ENCODE measurements at regions not wholly inside any gene's neighbourhood (a gene's known extent, or its start where the extent isn't known, plus 50 kb on each side); places are given as distances from the start of the nearest gene placed in this dataset.

DNA sequence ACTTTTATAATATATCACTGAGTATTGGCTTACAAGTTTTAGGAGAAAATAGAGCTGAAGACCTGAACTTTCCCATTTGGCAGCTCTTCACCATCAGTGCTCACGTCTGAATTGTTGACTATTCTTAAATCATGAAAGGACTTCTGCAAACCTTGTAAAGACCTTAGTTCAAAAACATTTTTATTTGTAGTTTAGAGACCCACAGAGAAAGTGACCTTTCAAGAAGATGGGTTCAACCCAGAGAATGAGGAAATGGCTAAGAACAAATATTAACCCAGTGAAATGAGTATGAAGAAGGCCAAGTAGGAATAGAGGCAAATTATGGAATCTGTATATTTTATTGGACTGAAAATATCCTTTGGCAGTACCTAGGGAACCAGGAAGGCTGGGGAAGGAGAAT lies 1151.1 kb downstream of the GATA3 start:
- Histone ChIP-seq H3K36me3 (ENCODE audit: insufficient read depth, low read length) (no peaks in the 10 kb centered on the region), H2AFZ (ENCODE audit: low read length, unreplicated experiment) (no peak overlapping the region), H3K27me3 (ENCODE audit: insufficient read depth, low read length) (peaks cover 3% of the 10 kb centered on the region; the same call in 1 of the 2 replicates), H3K79me2 (ENCODE audit: control insufficient read depth, insufficient read depth, low read length, unreplicated experiment) (no peaks in the 10 kb centered on the region), H3K4me1 (ENCODE audit: control insufficient read depth, insufficient read depth, low read length, unreplicated experiment) (no peaks in the 10 kb centered on the region), H3K27ac (ENCODE audit: low read depth, low read length) (no peak overlapping the region), H3K4me3 (ENCODE audit: low read depth, low read length) (no peak overlapping the region)

- no peak overlapping the region for H3K27ac ChIP-seq (ENCODE audit: low read depth, low read length)
- H3K27me3 ChIP-seq (ENCODE audit: insufficient read depth, low read length), result no peaks in the 10 kb centered on the region
- H3K79me2 ChIP-seq (ENCODE audit: control insufficient read depth, insufficient read depth, low read length, unreplicated experiment), result no peaks in the 10 kb centered on the region
- H3K4me3 ChIP-seq (ENCODE audit: low read depth, low read length), result no peak overlapping the region
- no peaks in the 10 kb centered on the region for H3K4me1 ChIP-seq (ENCODE audit: control insufficient read depth, insufficient read depth, low read length, unreplicated experiment)
- no peaks in the 10 kb centered on the region for H3K36me3 ChIP-seq (ENCODE audit: insufficient read depth, low read length)
- H2AFZ ChIP-seq (ENCODE audit: low read length, unreplicated experiment), result no peak overlapping the region
These were observed 1154.8 kb downstream of the GATA3 start for GRCh38 chr10:9209105-9209798.

- Histone ChIP-seq H2AFZ (ENCODE audit: low read length, unreplicated experiment) (no peak overlapping the region), H3K27ac (ENCODE audit: low read depth, low read length) (no peak overlapping the region)
These were observed 1156.7 kb downstream of the GATA3 start for GRCh38 chr10:9211228-9211627.

DNA sequence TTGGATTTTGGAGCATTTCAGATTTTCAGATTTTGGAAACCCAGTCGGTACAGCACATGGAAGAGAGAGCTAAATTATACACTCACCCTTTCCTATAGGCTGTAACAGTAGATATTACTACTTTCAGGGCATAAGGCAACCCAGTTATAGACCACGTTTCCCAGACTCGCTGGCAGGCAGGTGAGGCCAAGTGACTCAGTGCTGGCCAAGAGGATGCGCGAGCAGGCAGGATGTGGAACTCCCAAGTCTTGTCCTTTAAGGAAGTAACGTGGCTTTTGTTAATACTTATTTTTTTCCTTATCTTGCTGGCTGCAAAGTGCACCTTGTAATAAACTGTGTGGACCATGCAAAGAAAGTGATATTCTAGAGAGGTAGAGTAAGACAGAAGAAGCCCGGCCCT lies 1160.1 kb downstream of the GATA3 start:
- H3K27me3 ChIP-seq (ENCODE audit: insufficient read depth, low read length), result no peaks in the 10 kb centered on the region
- no peaks in the 10 kb centered on the region for H3K36me3 ChIP-seq (ENCODE audit: insufficient read depth, low read length)
- no peak overlapping the region for H2AFZ ChIP-seq (ENCODE audit: low read length, unreplicated experiment)
- no peak overlapping the region for H3K4me3 ChIP-seq (ENCODE audit: low read depth, low read length)
- H3K79me2 ChIP-seq (ENCODE audit: control insufficient read depth, insufficient read depth, low read length, unreplicated experiment), result no peaks in the 10 kb centered on the region
- H3K4me1 ChIP-seq (ENCODE audit: control insufficient read depth, insufficient read depth, low read length, unreplicated experiment), result no peaks in the 10 kb centered on the region
- no peak overlapping the region for H3K27ac ChIP-seq (ENCODE audit: low read depth, low read length)

More at GRCh38 chr10:9211228-9211627, 1156.7 kb downstream of the GATA3 start:
- Histone ChIP-seq H3K36me3 (ENCODE audit: insufficient read depth, low read length) (no peaks in the 10 kb centered on the region), H3K4me1 (ENCODE audit: control insufficient read depth, insufficient read depth, low read length, unreplicated experiment) (no peaks in the 10 kb centered on the region), H3K27me3 (ENCODE audit: insufficient read depth, low read length) (no peaks in the 10 kb centered on the region), H3K79me2 (ENCODE audit: control insufficient read depth, insufficient read depth, low read length, unreplicated experiment) (no peaks in the 10 kb centered on the region), H3K4me3 (ENCODE audit: low read depth, low read length) (no peak overlapping the region)

GRCh38 chr10:9215121-9215520 lies 1160.6 kb downstream of the GATA3 start:
- Histone ChIP-seq H3K27me3 (ENCODE audit: insufficient read depth, low read length) (no peaks in the 10 kb centered on the region), H3K4me3 (ENCODE audit: low read depth, low read length) (no peak overlapping the region), H3K79me2 (ENCODE audit: control insufficient read depth, insufficient read depth, low read length, unreplicated experiment) (no peaks in the 10 kb centered on the region), H3K36me3 (ENCODE audit: insufficient read depth, low read length) (no peaks in the 10 kb centered on the region), H2AFZ (ENCODE audit: low read length, unreplicated experiment) (no peak overlapping the region), H3K27ac (ENCODE audit: low read depth, low read length) (no peak overlapping the region), H3K4me1 (ENCODE audit: control insufficient read depth, insufficient read depth, low read length, unreplicated experiment) (no peaks in the 10 kb centered on the region)

DNA sequence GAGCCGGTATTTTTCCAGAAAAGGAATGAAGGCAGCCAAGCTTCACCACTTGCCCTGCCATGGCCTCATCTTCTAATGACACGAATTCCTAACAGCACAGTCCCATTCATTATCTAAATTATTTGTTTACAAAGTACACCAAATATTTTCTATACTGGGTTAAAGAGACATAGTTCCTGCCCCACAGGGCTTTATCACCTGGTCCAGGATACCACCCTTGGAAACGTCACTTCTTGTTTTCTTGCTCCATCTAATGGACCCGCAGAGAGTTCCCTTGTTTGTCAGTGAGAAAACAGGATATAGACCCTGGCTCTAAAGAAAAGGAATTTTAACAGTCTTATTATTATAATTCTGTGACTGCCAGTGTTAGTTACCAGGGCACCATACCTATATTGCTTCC lies 1165.4 kb downstream of the GATA3 start:
- H2AFZ ChIP-seq (ENCODE audit: low read length, unreplicated experiment), result no peak overlapping the region
- no peaks in the 10 kb centered on the region for H3K4me1 ChIP-seq (ENCODE audit: control insufficient read depth, insufficient read depth, low read length, unreplicated experiment)
- no peaks in the 10 kb centered on the region for H3K79me2 ChIP-seq (ENCODE audit: control insufficient read depth, insufficient read depth, low read length, unreplicated experiment)
- H3K4me3 ChIP-seq (ENCODE audit: low read depth, low read length), result no peak overlapping the region
- no peaks in the 10 kb centered on the region for H3K36me3 ChIP-seq (ENCODE audit: insufficient read depth, low read length)
- no peaks in the 10 kb centered on the region for H3K27me3 ChIP-seq (ENCODE audit: insufficient read depth, low read length)
- H3K27ac ChIP-seq (ENCODE audit: low read depth, low read length), result no peak overlapping the region

DNA sequence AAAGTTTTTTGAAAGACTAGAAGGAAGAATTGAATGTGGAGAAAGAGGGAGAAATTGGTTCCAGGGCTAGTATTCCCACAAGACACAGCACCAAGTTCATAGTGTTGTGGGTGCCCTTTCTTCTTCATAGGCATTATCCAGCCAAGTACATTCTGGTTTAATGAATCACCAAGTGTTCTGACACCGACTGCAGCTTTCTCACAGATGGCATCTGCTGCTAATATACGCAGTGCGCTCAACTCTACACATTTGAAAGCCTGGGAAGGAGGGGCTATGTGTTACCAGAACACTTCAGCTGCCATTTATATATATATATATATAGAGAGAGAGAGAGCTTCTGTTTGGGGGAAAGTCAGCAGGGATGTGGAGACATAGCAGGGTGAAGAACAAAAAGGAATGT lies 1168.4 kb downstream of the GATA3 start:
- Histone ChIP-seq H2AFZ (ENCODE audit: low read length, unreplicated experiment) (no peak overlapping the region), H3K4me3 (ENCODE audit: low read depth, low read length) (no peak overlapping the region), H3K4me1 (ENCODE audit: control insufficient read depth, insufficient read depth, low read length, unreplicated experiment) (no peaks in the 10 kb centered on the region), H3K27me3 (ENCODE audit: insufficient read depth, low read length) (no peaks in the 10 kb centered on the region), H3K27ac (ENCODE audit: low read depth, low read length) (no peak overlapping the region), H3K79me2 (ENCODE audit: control insufficient read depth, insufficient read depth, low read length, unreplicated experiment) (no peaks in the 10 kb centered on the region), H3K36me3 (ENCODE audit: insufficient read depth, low read length) (no peaks in the 10 kb centered on the region)

DNA sequence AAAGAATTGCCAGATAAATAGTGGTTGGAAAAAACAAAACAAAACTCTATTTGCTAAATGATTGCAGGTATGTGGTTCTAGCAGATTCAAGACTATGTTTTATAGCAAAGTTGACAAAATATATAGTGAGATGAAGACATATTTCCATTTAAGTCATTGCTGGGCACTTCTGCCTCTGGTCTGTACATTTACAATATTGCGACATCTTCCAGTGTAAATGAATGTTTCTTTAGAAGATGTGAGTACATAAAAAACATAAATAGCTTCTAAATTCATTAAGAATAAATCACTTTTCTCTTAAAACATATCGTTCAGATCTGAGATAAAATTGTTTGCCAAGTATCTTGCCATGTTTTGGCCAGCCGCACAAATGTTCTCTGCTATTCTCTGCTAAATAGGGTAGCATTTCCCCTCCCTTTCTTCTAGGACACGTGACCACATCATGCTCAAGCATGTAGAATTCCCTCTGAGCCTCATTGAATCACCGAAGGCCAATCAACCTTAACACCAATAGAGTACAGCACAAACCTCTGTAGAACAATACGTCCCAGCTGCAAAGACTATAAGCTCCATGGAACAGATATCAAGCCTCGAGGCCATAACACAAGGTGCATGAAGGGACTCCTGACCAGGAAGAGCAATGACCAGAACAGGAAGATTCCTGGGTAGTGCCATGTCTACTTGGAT lies 1173.3 kb downstream of the GATA3 start:
- Histone ChIP-seq H3K27me3 (ENCODE audit: insufficient read depth, low read length) (no peaks in the 10 kb centered on the region), H3K4me1 (ENCODE audit: control insufficient read depth, insufficient read depth, low read length, unreplicated experiment) (peaks cover 16% of the 10 kb centered on the region)

DNA sequence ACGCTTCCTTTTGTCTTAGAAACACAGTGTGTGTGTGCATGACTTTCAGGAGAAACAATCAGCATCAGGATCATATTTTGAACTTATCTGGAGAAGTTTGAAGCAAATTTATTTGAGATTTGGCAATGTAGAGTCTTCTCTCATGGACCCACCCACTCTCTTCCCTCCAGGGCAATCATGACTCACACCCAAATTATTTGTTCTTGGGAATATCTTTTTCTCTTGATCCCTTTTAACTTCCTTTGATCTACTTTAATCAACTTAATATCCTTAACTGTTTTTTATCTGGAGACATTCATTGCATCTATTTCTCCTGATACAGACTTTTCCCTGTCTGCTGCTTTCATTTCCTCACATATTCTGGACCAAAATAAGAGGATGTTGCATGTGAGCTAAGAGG lies 1174.3 kb downstream of the GATA3 start:
- H3K27ac ChIP-seq (ENCODE audit: low read depth, low read length), result peak overlapping the region; percentile 41; the same call in 1 of the 2 replicates
- H2AFZ ChIP-seq (ENCODE audit: low read length, unreplicated experiment), result peak overlapping the region; percentile 34
- H3K27me3 ChIP-seq (ENCODE audit: insufficient read depth, low read length), result no peaks in the 10 kb centered on the region
- H3K4me1 ChIP-seq (ENCODE audit: control insufficient read depth, insufficient read depth, low read length, unreplicated experiment), result peaks cover 16% of the 10 kb centered on the region
- H3K79me2 ChIP-seq (ENCODE audit: control insufficient read depth, insufficient read depth, low read length, unreplicated experiment), result no peaks in the 10 kb centered on the region
- peak overlapping the region; percentile 21; the same call in 1 of the 2 replicates for H3K4me3 ChIP-seq (ENCODE audit: low read depth, low read length)
- no peaks in the 10 kb centered on the region for H3K36me3 ChIP-seq (ENCODE audit: insufficient read depth, low read length)

More for the DNA sequence above, 1173.3 kb downstream of the GATA3 start:
- H2AFZ ChIP-seq (ENCODE audit: low read length, unreplicated experiment), result no peak overlapping the region
- H3K79me2 ChIP-seq (ENCODE audit: control insufficient read depth, insufficient read depth, low read length, unreplicated experiment), result no peaks in the 10 kb centered on the region
- H3K4me3 ChIP-seq (ENCODE audit: low read depth, low read length), result no peak overlapping the region
- no peak overlapping the region for H3K27ac ChIP-seq (ENCODE audit: low read depth, low read length)
- H3K36me3 ChIP-seq (ENCODE audit: insufficient read depth, low read length), result no peaks in the 10 kb centered on the region

DNA sequence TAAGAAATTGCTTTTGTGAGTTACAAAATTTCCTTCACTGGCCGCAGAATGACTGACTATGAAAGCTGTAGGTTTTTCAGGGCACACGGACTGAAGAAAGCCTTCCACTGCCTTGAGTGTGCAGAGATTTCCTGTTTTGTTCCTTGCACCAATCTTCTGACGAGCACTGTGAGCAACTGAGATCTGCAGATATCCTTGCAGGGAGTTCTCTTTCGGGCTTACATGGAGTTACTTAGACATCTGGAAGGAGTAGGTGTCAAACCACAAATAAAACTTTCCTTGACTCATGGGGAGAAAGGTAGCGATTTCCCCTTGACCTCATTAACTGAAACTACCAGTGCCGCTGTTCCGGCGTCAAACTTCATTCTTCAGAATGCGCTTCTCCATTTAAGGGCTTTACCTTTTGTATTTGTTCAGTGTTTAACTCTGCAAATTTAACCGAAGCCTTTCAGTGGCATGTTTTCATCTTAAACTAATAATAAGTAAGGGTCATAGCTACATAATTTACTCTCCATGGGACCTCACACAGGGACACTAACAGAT lies 1175.3 kb downstream of the GATA3 start:
- Histone ChIP-seq H3K27ac (ENCODE audit: low read depth, low read length) (no peak overlapping the region), H3K4me1 (ENCODE audit: control insufficient read depth, insufficient read depth, low read length, unreplicated experiment) (peaks cover 16% of the 10 kb centered on the region), H3K27me3 (ENCODE audit: insufficient read depth, low read length) (no peaks in the 10 kb centered on the region), H3K36me3 (ENCODE audit: insufficient read depth, low read length) (no peaks in the 10 kb centered on the region), H2AFZ (ENCODE audit: low read length, unreplicated experiment) (no peak overlapping the region), H3K4me3 (ENCODE audit: low read depth, low read length) (no peak overlapping the region), H3K79me2 (ENCODE audit: control insufficient read depth, insufficient read depth, low read length, unreplicated experiment) (no peaks in the 10 kb centered on the region)

- Histone ChIP-seq H3K4me3 (ENCODE audit: low read depth, low read length) (no peak overlapping the region), H3K79me2 (ENCODE audit: control insufficient read depth, insufficient read depth, low read length, unreplicated experiment) (no peaks in the 10 kb centered on the region), H3K27ac (ENCODE audit: low read depth, low read length) (no peak overlapping the region), H3K36me3 (ENCODE audit: insufficient read depth, low read length) (no peaks in the 10 kb centered on the region), H2AFZ (ENCODE audit: low read length, unreplicated experiment) (no peak overlapping the region), H3K27me3 (ENCODE audit: insufficient read depth, low read length) (no peaks in the 10 kb centered on the region), H3K4me1 (ENCODE audit: control insufficient read depth, insufficient read depth, low read length, unreplicated experiment) (peaks cover 16% of the 10 kb centered on the region)
These were observed 1176.1 kb downstream of the GATA3 start for GRCh38 chr10:9230625-9231024.
